Vagina (tissue), 2 donors: ENCODE measurements at regions not wholly inside any gene's neighbourhood (a gene's known extent, or its start where the extent isn't known, plus 50 kb on each side); places are given as distances from the start of the nearest gene placed in this dataset.

Experiments used
- POLR2AphosphoS5 ChIP-seq, 2 donors: sonication (generic); formaldehyde crosslinking; IDR thresholded peaks; one replicate each; pipeline ENCODE4 v1.9.0; 2017; ENCODE audit warnings: antibody characterized with exemption in 2 of 2, mild to moderate bottlenecking in 2 of 2, low read depth in 1 of 2; ENCODE audit not compliant: insufficient read depth in 1 of 2
- TF ChIP-seq, protein P1 (sequence below), 3 experiments: fragments of 450-650 bp in 2 of 3; fragments of 200-600 bp in 1 of 3; sonication (generic) in 1 of 3; IDR thresholded peaks; one replicate each; pipeline ENCODE4 v1.5.1; 2017 to 2019; ENCODE audit warnings: antibody characterized with exemption in 3 of 3, mild to moderate bottlenecking in 2 of 3, moderate library complexity in 2 of 3

DNA sequence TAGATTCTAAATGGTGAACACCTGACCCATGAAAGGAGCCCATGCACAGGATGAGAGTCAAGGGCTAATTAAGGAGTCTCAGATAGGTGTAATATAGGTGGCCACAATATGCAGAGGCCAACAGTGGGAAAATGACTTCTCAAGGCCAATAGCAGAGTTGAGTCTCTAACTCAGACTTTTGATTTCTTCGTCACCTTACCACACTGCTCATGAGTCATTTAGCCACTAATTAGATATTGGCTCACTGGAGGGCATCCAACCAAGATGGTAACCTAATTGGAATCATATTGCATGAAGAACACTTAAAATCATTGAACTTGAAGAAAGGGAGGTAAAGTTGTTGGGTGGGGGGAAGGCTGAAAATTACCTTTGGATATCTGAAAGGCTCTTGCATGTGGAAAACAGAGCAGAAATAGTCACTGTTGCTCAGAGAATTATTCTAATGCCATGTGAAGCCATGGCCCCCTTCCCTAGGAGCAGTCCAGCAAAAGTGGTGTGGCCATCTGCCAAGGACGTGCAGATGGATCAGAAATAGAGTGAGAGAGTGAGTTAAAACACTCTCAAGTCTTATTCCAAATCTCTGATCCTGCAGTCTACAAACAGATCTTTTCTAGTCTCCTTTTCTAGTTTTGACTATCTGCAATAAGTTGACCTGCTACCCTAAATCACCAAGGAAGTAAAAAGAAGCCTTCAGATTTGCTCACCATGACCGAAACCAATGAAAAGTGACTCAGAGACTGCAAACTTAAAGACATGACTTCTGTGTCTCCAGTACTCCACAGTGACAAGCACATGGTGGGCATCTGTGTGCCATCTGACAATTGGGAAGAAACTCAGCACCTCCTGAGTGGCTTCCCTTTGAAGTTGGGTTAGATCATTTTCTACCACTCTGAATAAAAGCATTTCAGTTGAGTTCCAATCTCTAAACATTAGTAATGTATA, 93.9 kb upstream of the C1QTNF7 start:
- TF ChIP-seq, protein P1, sequence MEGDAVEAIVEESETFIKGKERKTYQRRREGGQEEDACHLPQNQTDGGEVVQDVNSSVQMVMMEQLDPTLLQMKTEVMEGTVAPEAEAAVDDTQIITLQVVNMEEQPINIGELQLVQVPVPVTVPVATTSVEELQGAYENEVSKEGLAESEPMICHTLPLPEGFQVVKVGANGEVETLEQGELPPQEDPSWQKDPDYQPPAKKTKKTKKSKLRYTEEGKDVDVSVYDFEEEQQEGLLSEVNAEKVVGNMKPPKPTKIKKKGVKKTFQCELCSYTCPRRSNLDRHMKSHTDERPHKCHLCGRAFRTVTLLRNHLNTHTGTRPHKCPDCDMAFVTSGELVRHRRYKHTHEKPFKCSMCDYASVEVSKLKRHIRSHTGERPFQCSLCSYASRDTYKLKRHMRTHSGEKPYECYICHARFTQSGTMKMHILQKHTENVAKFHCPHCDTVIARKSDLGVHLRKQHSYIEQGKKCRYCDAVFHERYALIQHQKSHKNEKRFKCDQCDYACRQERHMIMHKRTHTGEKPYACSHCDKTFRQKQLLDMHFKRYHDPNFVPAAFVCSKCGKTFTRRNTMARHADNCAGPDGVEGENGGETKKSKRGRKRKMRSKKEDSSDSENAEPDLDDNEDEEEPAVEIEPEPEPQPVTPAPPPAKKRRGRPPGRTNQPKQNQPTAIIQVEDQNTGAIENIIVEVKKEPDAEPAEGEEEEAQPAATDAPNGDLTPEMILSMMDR (IDR thresholded peaks at IDR 0.05), result no peak
- TF ChIP-seq POLR2AphosphoS5 (IDR thresholded peaks at IDR 0.05; ENCODE audit: insufficient read depth in 1 of 2, low read depth in 1 of 2), result no peak
